ENCODE measurements at regions not wholly inside any gene's neighbourhood (a gene's known extent, or its start where the extent isn't known, plus 50 kb on each side); places are given as distances from the start of the nearest gene placed in this dataset.

GRCh38 chr7:17706275-17706674, 234.0 kb downstream of the SNX13 start:
- TF ChIP-seq, protein P1, sequence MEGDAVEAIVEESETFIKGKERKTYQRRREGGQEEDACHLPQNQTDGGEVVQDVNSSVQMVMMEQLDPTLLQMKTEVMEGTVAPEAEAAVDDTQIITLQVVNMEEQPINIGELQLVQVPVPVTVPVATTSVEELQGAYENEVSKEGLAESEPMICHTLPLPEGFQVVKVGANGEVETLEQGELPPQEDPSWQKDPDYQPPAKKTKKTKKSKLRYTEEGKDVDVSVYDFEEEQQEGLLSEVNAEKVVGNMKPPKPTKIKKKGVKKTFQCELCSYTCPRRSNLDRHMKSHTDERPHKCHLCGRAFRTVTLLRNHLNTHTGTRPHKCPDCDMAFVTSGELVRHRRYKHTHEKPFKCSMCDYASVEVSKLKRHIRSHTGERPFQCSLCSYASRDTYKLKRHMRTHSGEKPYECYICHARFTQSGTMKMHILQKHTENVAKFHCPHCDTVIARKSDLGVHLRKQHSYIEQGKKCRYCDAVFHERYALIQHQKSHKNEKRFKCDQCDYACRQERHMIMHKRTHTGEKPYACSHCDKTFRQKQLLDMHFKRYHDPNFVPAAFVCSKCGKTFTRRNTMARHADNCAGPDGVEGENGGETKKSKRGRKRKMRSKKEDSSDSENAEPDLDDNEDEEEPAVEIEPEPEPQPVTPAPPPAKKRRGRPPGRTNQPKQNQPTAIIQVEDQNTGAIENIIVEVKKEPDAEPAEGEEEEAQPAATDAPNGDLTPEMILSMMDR (IDR thresholded peaks at IDR 0.05; ENCODE audit: low read length, missing control alignments), result no peak
- H3K4me3 ChIP-seq (replicated peaks; ENCODE audit: low read depth, low read length), result no peak overlapping the region
- DNase-seq (ENCODE audit: low read depth), result no peak

DNA sequence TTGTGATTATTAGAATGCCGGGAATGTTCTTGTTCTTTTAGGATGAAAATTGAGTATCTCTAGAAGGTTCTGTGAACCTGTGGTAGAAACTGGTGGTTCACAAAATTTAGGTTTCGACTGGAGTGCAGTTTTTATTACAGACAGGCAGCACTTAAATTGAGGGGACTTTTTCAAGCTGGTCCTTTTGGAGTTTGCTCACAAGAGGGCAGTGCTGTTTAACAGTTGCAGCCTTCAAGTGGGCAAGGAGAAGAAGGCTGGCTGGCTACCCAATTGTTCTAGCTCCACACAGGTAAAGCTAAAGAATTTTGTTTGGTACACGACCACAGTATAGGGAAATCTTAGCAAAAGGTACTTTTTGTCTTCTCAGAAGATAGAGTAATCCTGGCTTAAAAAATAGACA, 233.6 kb downstream of the SNX13 start:
- TF ChIP-seq, protein P1 (IDR thresholded peaks at IDR 0.05; ENCODE audit: low read length, missing control alignments), result peak; percentile 81
- H3K4me3 ChIP-seq (replicated peaks; ENCODE audit: low read depth, low read length), result no peak overlapping the region
- DNase-seq (ENCODE audit: low read depth), result peak; percentile 83

GRCh38 chr7:17709127-17709526, 231.2 kb downstream of the SNX13 start:
- no peak overlapping the region for H3K4me3 ChIP-seq (replicated peaks; ENCODE audit: low read depth, low read length)
- no peak for DNase-seq (ENCODE audit: low read depth)
- TF ChIP-seq, protein P1 (IDR thresholded peaks at IDR 0.05; ENCODE audit: low read length, missing control alignments), result no peak

DNA sequence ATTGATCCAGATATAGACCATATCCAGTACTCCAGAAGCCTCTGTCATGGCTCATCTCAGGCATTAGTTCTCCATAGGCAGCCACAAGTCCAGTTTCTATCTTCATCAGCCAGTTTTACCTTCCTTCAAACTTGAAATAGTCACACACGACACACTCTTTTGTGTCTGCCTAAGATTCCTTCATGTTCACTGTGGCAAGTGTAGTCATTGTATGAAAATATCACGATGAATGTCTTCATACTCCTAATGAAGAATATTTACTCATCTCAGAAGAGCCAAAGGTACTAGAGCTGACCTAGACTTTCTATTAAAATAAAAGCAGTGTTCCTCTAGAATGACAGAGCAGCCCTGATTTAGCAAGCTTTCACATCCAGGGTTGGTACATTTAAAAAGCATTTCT, 230.7 kb downstream of the SNX13 start:
- DNase-seq (ENCODE audit: low read depth), result no peak
- TF ChIP-seq, protein P1 (IDR thresholded peaks at IDR 0.05; ENCODE audit: low read length, missing control alignments), result no peak
- H3K4me3 ChIP-seq (replicated peaks; ENCODE audit: low read depth, low read length), result no peak overlapping the region

DNA sequence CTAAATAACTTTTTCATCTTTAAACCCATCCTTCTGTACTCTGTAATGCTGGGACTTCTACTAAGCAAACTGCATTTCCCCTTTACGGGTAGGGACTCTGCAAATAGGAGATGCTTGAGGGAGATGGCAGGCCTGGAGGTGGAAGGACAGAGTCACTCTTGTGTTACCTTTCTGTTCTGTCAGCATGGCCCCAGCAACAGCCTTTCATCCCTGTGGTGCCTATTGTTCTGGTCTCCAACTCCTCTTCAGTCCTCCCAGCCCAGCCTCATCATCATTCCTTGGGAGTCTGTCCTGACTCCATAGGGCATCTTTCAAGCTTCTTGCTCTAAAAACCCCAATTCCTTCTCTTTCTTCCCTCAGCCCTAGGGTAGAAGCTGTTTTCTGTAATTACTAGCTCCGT, 230.0 kb downstream of the SNX13 start:
- TF ChIP-seq, protein P1 (IDR thresholded peaks at IDR 0.05; ENCODE audit: low read length, missing control alignments), result no peak

DNA sequence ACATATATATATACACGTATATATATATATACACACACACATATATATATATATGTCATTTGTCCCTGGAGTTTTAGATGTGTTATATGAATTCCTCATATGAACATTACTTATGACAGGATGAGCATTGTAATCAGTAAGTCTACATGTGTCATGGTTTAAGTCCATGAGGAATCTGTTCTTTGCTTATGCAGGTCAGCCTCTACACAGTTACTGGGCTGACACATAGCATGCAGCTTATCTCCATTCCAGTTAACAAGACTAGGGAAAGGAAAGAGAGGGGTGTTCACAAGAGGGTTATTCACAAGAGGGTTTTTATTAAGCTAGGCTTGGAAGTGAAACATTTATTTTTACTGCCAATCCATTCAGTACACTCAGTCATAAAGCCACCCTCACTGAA, 226.7 kb downstream of the SNX13 start:
- no peak overlapping the region for H3K4me3 ChIP-seq (replicated peaks; ENCODE audit: low read depth, low read length)
- DNase-seq (ENCODE audit: low read depth), result no peak
- TF ChIP-seq, protein P1 (IDR thresholded peaks at IDR 0.05; ENCODE audit: low read length, missing control alignments), result no peak

More for the DNA sequence above, 230.0 kb downstream of the SNX13 start:
- no peak for DNase-seq (ENCODE audit: low read depth)
- H3K4me3 ChIP-seq (replicated peaks; ENCODE audit: low read depth, low read length), result no peak overlapping the region

- no peak overlapping the region for H3K4me3 ChIP-seq (replicated peaks; ENCODE audit: low read depth, low read length)
- TF ChIP-seq, protein P1 (IDR thresholded peaks at IDR 0.05; ENCODE audit: low read length, missing control alignments), result no peak
- DNase-seq (ENCODE audit: low read depth), result no peak
Observed at GRCh38 chr7:17716816-17717215, 223.5 kb downstream of the SNX13 start.
